ENCODE measurements at regions not wholly inside any gene's neighbourhood (a gene's known extent, or its start where the extent isn't known, plus 50 kb on each side); places are given as distances from the start of the nearest gene placed in this dataset.

- H3K9ac ChIP-seq (replicated peaks; ENCODE audit: extremely low read depth, insufficient read depth, low read length) = no peak overlapping the region
- no peak for TF ChIP-seq EZH2 (IDR thresholded peaks at IDR 0.05; ENCODE audit: borderline replicate concordance, low read depth, low read length, severe bottlenecking)
- no peak for TF ChIP-seq JUN (IDR thresholded peaks at IDR 0.05; ENCODE audit: borderline replicate concordance, insufficient read depth, insufficient read length, low read depth)
- no peak for TF ChIP-seq POLR2AphosphoS5 (IDR thresholded peaks at IDR 0.05; ENCODE audit: insufficient read depth, low read depth, low read length)
- TF ChIP-seq POLR2A (IDR thresholded peaks at IDR 0.05; ENCODE audit: low read depth, low read length) = no peak
- TF ChIP-seq MAX (IDR thresholded peaks at IDR 0.05; ENCODE audit: insufficient read depth, insufficient read length) = no peak
- no peak for TF ChIP-seq MYC (IDR thresholded peaks at IDR 0.05; ENCODE audit: low read depth, low read length)
- TF ChIP-seq CTCF (IDR thresholded peaks at IDR 0.05; ENCODE audit: extremely low read depth in 1 of 2, insufficient read depth in 1 of 2, low read depth in 1 of 2, low read length in 2 of 2) = no peak
- ChIA-PET CTCF (interaction anchor here (0.7 kb wide), 1 partner anchor 281 kb away, joined by 3 read pairs; no protein-coding TSS in a partner anchor), POLR2A (no interaction called here)
- DNase-seq (ENCODE audit: low read depth, low spot score) (no peak), FAIRE-seq (no peak)
- no peak overlapping the region for H3K27ac ChIP-seq (ENCODE audit: insufficient read depth, low read depth, low read length)
- no peak overlapping the region for H3K4me3 ChIP-seq (replicated peaks in 1 of 3; ENCODE audit: insufficient read depth in 1 of 3, low read depth in 1 of 3, low read length in 3 of 3)
- no peaks in the 10 kb centered on the region for H3K9me3 ChIP-seq (replicated peaks; ENCODE audit: control insufficient read depth, insufficient read depth, low read length)
- BruUV-seq (replicated peaks) = no TSS peak
- intact Hi-C loops (cut with micrococcal nuclease) = no loop called here
- no peak overlapping the region for H3K4me2 ChIP-seq (ENCODE audit: insufficient read depth, low read length)
- no peaks in the 10 kb centered on the region for H3K4me1 ChIP-seq (ENCODE audit: control insufficient read depth, extremely low read depth, insufficient read depth, low read length)
- no peaks in the 10 kb centered on the region for H3K27me3 ChIP-seq (ENCODE audit: control insufficient read depth in 2 of 2, insufficient read depth in 2 of 2, low read length in 2 of 2)
- dilution Hi-C loops (cut with MboI; ENCODE audit: extremely low pct_ligation_motif_present, low sequenced_read_pairs) = no loop called here
- no peaks in the 10 kb centered on the region for H3K79me2 ChIP-seq (ENCODE audit: control insufficient read depth, insufficient read depth, low read length)
- no peaks in the 10 kb centered on the region for H4K20me1 ChIP-seq (replicated peaks; ENCODE audit: control insufficient read depth, extremely low read depth, insufficient read depth, low read length)
- H3K36me3 ChIP-seq (ENCODE audit: control insufficient read depth in 2 of 2, extremely low read depth in 1 of 2, insufficient read depth in 2 of 2, low read length in 2 of 2) = no peaks in the 10 kb centered on the region
- H3K9me1 ChIP-seq (replicated peaks; ENCODE audit: control insufficient read depth, extremely low read depth, insufficient read depth, low read length) = no peaks in the 10 kb centered on the region
- no peak overlapping the region for H2AFZ ChIP-seq (ENCODE audit: low read depth, low read length)
Observed at GRCh38 chr18:39345321-39345720, 1779.7 kb upstream of the CELF4 start.

All from endothelial cell of umbilical vein (primary cell).